ENCODE measurements at regions not wholly inside any gene's neighbourhood (a gene's known extent, or its start where the extent isn't known, plus 50 kb on each side); places are given as distances from the start of the nearest gene placed in this dataset.

DNA sequence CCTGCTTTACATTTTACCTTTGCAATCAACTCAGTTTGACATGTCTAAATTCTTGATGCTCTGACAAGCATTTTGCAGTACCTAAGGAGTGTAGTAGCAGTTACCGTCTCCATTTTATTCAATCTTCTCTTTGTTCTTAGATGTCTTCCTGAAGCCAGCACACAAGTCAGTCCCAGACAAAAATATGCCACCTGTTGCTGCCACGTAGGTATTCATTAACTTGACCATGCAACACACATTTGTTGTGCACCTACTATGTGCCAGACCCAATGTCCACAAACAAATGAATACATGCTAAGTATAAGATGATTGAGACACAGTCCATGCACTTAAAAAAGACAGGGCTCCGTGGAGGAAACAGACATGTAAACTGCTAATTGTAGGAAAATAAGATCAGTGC is 81.5 kb upstream of the NGF start:
- Mint-ChIP-seq H3K9me3 (ENCODE audit: low read depth) (peaks cover 6% of the 10 kb centered on the region), H3K4me1 (ENCODE audit: low read depth) (peaks cover 46% of the 10 kb centered on the region), H3K36me3 (ENCODE audit: low read depth) (no peaks in the 10 kb centered on the region), H3K27ac (ENCODE audit: unreplicated experiment) (no peak overlapping the region), H3K27me3 (ENCODE audit: low read depth) (no peaks in the 10 kb centered on the region), H3K4me3 (ENCODE audit: unreplicated experiment) (no peak overlapping the region)
- TF ChIP-seq, protein P1, sequence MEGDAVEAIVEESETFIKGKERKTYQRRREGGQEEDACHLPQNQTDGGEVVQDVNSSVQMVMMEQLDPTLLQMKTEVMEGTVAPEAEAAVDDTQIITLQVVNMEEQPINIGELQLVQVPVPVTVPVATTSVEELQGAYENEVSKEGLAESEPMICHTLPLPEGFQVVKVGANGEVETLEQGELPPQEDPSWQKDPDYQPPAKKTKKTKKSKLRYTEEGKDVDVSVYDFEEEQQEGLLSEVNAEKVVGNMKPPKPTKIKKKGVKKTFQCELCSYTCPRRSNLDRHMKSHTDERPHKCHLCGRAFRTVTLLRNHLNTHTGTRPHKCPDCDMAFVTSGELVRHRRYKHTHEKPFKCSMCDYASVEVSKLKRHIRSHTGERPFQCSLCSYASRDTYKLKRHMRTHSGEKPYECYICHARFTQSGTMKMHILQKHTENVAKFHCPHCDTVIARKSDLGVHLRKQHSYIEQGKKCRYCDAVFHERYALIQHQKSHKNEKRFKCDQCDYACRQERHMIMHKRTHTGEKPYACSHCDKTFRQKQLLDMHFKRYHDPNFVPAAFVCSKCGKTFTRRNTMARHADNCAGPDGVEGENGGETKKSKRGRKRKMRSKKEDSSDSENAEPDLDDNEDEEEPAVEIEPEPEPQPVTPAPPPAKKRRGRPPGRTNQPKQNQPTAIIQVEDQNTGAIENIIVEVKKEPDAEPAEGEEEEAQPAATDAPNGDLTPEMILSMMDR (IDR thresholded peaks at IDR 0.05): no peak
- DNase-seq (ENCODE audit: low spot score): no peak

DNA sequence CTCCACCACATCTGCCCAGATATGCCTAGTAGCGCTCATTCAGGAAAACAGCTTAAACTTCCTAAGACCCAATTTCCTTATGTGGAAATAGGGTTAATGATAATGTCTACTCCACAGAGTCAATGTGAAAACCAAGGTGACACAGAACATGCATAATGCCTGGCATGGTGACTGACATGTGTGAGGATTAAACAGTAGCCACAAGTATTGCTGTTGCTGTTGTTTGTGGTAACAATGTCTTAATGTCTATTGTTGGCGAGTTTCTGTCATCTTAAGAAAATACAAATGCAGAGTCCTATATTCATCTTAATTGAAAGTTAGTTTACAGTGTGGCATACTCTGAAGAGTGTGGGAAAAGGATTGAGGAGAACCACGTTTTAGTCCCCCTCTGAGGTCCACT is 75.6 kb upstream of the NGF start:
- TF ChIP-seq, protein P1 (IDR thresholded peaks at IDR 0.05): no peak
- H3K27me3 Mint-ChIP-seq (ENCODE audit: low read depth): no peaks in the 10 kb centered on the region
- DNase-seq (ENCODE audit: low spot score): no peak
- H3K4me3 Mint-ChIP-seq (ENCODE audit: unreplicated experiment): no peak overlapping the region
- peaks cover 43% of the 10 kb centered on the region for H3K4me1 Mint-ChIP-seq (ENCODE audit: low read depth)
- peaks cover 6% of the 10 kb centered on the region for H3K9me3 Mint-ChIP-seq (ENCODE audit: low read depth)
- H3K27ac Mint-ChIP-seq (ENCODE audit: unreplicated experiment): no peak overlapping the region
- no peaks in the 10 kb centered on the region for H3K36me3 Mint-ChIP-seq (ENCODE audit: low read depth)

- no peaks in the 10 kb centered on the region for H3K27me3 Mint-ChIP-seq (ENCODE audit: low read depth)
- no peak for DNase-seq (ENCODE audit: low spot score)
These were observed 75.2 kb upstream of the NGF start for GRCh38 chr1:115413208-115413607.

DNA sequence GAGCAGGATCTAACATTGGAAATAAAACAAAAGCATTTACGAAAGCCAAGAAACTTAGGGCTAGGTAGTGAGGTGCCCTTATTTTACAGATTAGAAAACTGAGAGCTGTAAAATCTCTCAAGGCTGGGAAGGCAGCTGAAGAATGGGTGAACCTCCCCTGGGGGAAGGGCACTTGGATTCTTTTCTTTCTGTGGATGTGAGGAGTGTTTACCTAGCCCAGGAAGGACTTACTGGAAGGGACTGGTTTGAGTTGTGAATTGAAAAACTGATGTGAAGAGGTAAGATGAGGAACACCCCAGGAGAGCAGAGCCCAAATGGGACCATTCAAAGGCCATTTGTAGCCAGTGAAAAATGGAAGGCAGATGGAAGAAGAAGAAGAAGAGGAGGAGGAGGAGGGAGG is 74.7 kb upstream of the NGF start:
- TF ChIP-seq, protein P1 (IDR thresholded peaks at IDR 0.05): no peak

More at GRCh38 chr1:115413208-115413607, 75.2 kb upstream of the NGF start:
- H3K36me3 Mint-ChIP-seq (ENCODE audit: low read depth): no peaks in the 10 kb centered on the region
- TF ChIP-seq, protein P1 (IDR thresholded peaks at IDR 0.05): no peak
- peaks cover 6% of the 10 kb centered on the region for H3K9me3 Mint-ChIP-seq (ENCODE audit: low read depth)
- peaks cover 45% of the 10 kb centered on the region for H3K4me1 Mint-ChIP-seq (ENCODE audit: low read depth)
- no peak overlapping the region for H3K4me3 Mint-ChIP-seq (ENCODE audit: unreplicated experiment)
- H3K27ac Mint-ChIP-seq (ENCODE audit: unreplicated experiment): no peak overlapping the region

GRCh38 chr1:115412286-115412685 is 74.2 kb upstream of the NGF start:
- Mint-ChIP-seq H3K27ac (ENCODE audit: unreplicated experiment) (no peak overlapping the region), H3K9me3 (ENCODE audit: low read depth) (peaks cover 6% of the 10 kb centered on the region), H3K4me3 (ENCODE audit: unreplicated experiment) (no peak overlapping the region), H3K36me3 (ENCODE audit: low read depth) (no peaks in the 10 kb centered on the region), H3K27me3 (ENCODE audit: low read depth) (no peaks in the 10 kb centered on the region), H3K4me1 (ENCODE audit: low read depth) (peaks cover 49% of the 10 kb centered on the region)
- DNase-seq (ENCODE audit: low spot score): no peak
- TF ChIP-seq, protein P1 (IDR thresholded peaks at IDR 0.05): no peak

More for the DNA sequence above, 74.7 kb upstream of the NGF start:
- DNase-seq (ENCODE audit: low spot score): no peak
- no peaks in the 10 kb centered on the region for H3K36me3 Mint-ChIP-seq (ENCODE audit: low read depth)
- peaks cover 48% of the 10 kb centered on the region for H3K4me1 Mint-ChIP-seq (ENCODE audit: low read depth)
- H3K9me3 Mint-ChIP-seq (ENCODE audit: low read depth): peaks cover 6% of the 10 kb centered on the region
- H3K27me3 Mint-ChIP-seq (ENCODE audit: low read depth): no peaks in the 10 kb centered on the region
- no peak overlapping the region for H3K4me3 Mint-ChIP-seq (ENCODE audit: unreplicated experiment)
- no peak overlapping the region for H3K27ac Mint-ChIP-seq (ENCODE audit: unreplicated experiment)
